K562 (cell line): ENCODE measurements at regions not wholly inside any gene's neighbourhood (a gene's known extent, or its start where the extent isn't known, plus 50 kb on each side); places are given as distances from the start of the nearest gene placed in this dataset.

ENCODE experiments used
- ATAC-seq: fragments of 200-7000 bp; cut with Tn5 transposase; 3 replicates; pipeline ENCODE4 v1.9.1; 2020; ENCODE audit warnings: moderate library complexity
- BruUV-seq: library from RNA; stranded (reverse); fragments of 400-500 nt; replicated peaks from 2 replicates; lab custom pipeline; 2021; lab: Mats Ljungman, UMichigan
- CTCF ChIA-PET: fragments of 300-600 bp; formaldehyde crosslinking; extraction: SDS; loops from one replicate; lab custom pipeline; 2021; ENCODE audit warnings: low intra/inter-chr PET ratio; lab: Yijun Ruan, JAX
- POLR2A ChIA-PET: fragments of 300-600, 350-650 bp; sonication (Branson Sonifier 250); formaldehyde crosslinking; extraction: SDS; loops from one replicate; lab custom pipeline; 2021; ENCODE audit warnings: antibody characterized with exemption, inconsistent platforms; lab: Yijun Ruan, JAX
- DNase-seq, 4 experiments: peaks; one replicate each; pipeline versions ENCODE4 v3.0.0 to v3.0.0-alpha.2; 2011 to 2018; ENCODE audit warnings: low spot score in 3 of 4, mixed read lengths in 3 of 4; ENCODE audit errors: extremely low read depth in 1 of 4
- FAIRE-seq: peaks from 2 replicates; lab custom pipeline; 2011; peaks lifted over from hg19 to GRCh38; lab: Jason Lieb, UNC
- H2AFZ ChIP-seq: 2 replicates; pipeline ENCODE4 v1.6.0; 2011; ENCODE audit warnings: low read depth, low read length, control low read depth, inconsistent platforms
- H3K27ac ChIP-seq: fragments of 200-600 bp; 3 replicates; pipeline ENCODE4 v1.8.0; 2011; ENCODE audit warnings: low read depth, mild to moderate bottlenecking, control low read depth, inconsistent platforms, low read length, moderate library complexity, mixed read lengths; ENCODE audit errors: extremely low read depth
- H3K27me3 ChIP-seq, 2 experiments: fragments of 300-600 bp in 1 of 2; 2 replicates in 1 of 2; 3 replicates in 1 of 2; pipeline versions ENCODE4 v1.6.0 to v1.8.0; 2011; ENCODE audit warnings: inconsistent platforms in 2 of 2, low read length in 2 of 2, mild to moderate bottlenecking in 1 of 2, mixed read lengths in 1 of 2, moderate library complexity in 1 of 2; ENCODE audit not compliant: control insufficient read depth in 2 of 2, insufficient read depth in 2 of 2
- H3K36me3 ChIP-seq: fragments of 300-600 bp; 3 replicates; pipeline ENCODE4 v1.8.0; 2011; ENCODE audit warnings: mild to moderate bottlenecking, low read length, inconsistent platforms; ENCODE audit not compliant: control insufficient read depth, insufficient read depth
- H3K4me1 ChIP-seq, 2 experiments: fragments of 200-600 bp in 1 of 2; replicated peaks in 1 of 2; 2 replicates in 1 of 2; 3 replicates in 1 of 2; pipeline versions ENCODE4 v1.5.1 to v1.8.0; 2011; ENCODE audit warnings: inconsistent platforms in 2 of 2, low read length in 2 of 2, mild to moderate bottlenecking in 1 of 2, mixed read lengths in 1 of 2, moderate library complexity in 1 of 2; ENCODE audit not compliant: control insufficient read depth in 2 of 2, insufficient read depth in 2 of 2
- H3K4me2 ChIP-seq: 2 replicates; pipeline ENCODE4 v1.6.1; 2011; ENCODE audit warnings: low read length, control low read depth, inconsistent platforms, mixed read lengths; ENCODE audit not compliant: insufficient read depth
- H3K4me3 ChIP-seq: fragments of 200-600 bp; sonication (generic), shearing (Covaris generic); 2 replicates; pipeline ENCODE4 v1.5.1; 2016; ENCODE audit warnings: control low read depth, inconsistent platforms
- H3K79me2 ChIP-seq: fragments of 200-600 bp; 3 replicates; pipeline ENCODE4 v1.8.0; 2011; ENCODE audit warnings: low read length, inconsistent platforms; ENCODE audit not compliant: control insufficient read depth, insufficient read depth
- H3K9ac ChIP-seq, 2 experiments: 2 replicates each; pipeline versions ENCODE4 v1.6.0 to v1.6.1; 2011; ENCODE audit warnings: low read depth in 2 of 2, low read length in 2 of 2, control low read depth in 1 of 2, inconsistent platforms in 1 of 2, mild to moderate bottlenecking in 1 of 2, mixed read lengths in 1 of 2; ENCODE audit not compliant: insufficient read depth in 1 of 2
- H3K9me1 ChIP-seq: one replicate; pipeline ENCODE4 v1.6.0; 2011; ENCODE audit warnings: inconsistent platforms, mild to moderate bottlenecking, low read length, moderate library complexity; ENCODE audit not compliant: control insufficient read depth, insufficient read depth
- H3K9me3 ChIP-seq: replicated peaks from 2 replicates; pipeline ENCODE4 v1.5.1; 2011; ENCODE audit warnings: low read depth, low read length, inconsistent platforms; ENCODE audit not compliant: control insufficient read depth, insufficient read depth
- H4K20me1 ChIP-seq: replicated peaks from 2 replicates; pipeline ENCODE4 v1.6.1; 2011; ENCODE audit warnings: low read length, inconsistent platforms, mixed read lengths; ENCODE audit not compliant: control insufficient read depth, insufficient read depth
- BCL6 ChIP-seq: fragments of 250-450 bp; sonication (Bioruptor Pico); IDR thresholded peaks from 2 replicates; pipeline ENCODE4 v1.4.0; 2020
- CCAR2 ChIP-seq: fragments of 200-400 bp; formaldehyde crosslinking; IDR thresholded peaks from 2 replicates; pipeline ENCODE4 v1.6.1; 2017; ENCODE audit warnings: mild to moderate bottlenecking, low read depth, low read length
- MECOM ChIP-seq: fragments of 250-450 bp; sonication (Bioruptor Pico); IDR thresholded peaks from 2 replicates; pipeline ENCODE4 v1.8.0; 2022; ENCODE audit warnings: inconsistent platforms
- NCOA4 ChIP-seq: fragments of 450-650 bp; IDR thresholded peaks from 2 replicates; pipeline ENCODE4 v1.6.1; 2018; ENCODE audit warnings: mild to moderate bottlenecking; ENCODE audit not compliant: partially characterized antibody
- NRF1 ChIP-seq, 2 experiments: fragments of 450-650 bp; IDR thresholded peaks in 1 of 2; conservative IDR thresholded peaks in 1 of 2; 2 replicates each; pipeline ENCODE4 v1.6.1; 2014; ENCODE audit warnings: mild to moderate bottlenecking in 2 of 2
- SMARCC2 ChIP-seq: fragments of 450-650 bp; IDR thresholded peaks from 2 replicates; pipeline ENCODE4 v1.6.1; 2017; ENCODE audit warnings: antibody characterized with exemption, moderate library complexity, mild to moderate bottlenecking, low read depth
- U2AF1 ChIP-seq: fragments of 200-400 bp; formaldehyde crosslinking; optimal IDR thresholded peaks from 2 replicates; pipeline ENCODE3; 2017; ENCODE audit warnings: mild to moderate bottlenecking, low read depth, low read length, moderate library complexity
- ZFX ChIP-seq: sonication (generic); formaldehyde crosslinking; IDR thresholded peaks from 2 replicates; pipeline ENCODE4 v1.8.0; 2022; ENCODE audit warnings: mild to moderate bottlenecking, missing genetic modification reagents, moderate library complexity
- ZNF212 ChIP-seq: fragments of 450-650 bp; formaldehyde crosslinking; IDR thresholded peaks from 2 replicates; pipeline ENCODE4 v1.4.0; 2020; ENCODE audit warnings: mild to moderate bottlenecking
- ZNF717 ChIP-seq: fragments of 250-450 bp; sonication (Bioruptor Pico); IDR thresholded peaks from 2 replicates; pipeline ENCODE4 v1.5.0; 2021
- WGBS: fragments of 100-300 bp; shearing (Covaris generic); methylation state at CpG from one replicate; pipeline ENCODE4 v1.1.6; 2016; ENCODE audit warnings: low coverage, mixed read lengths; ENCODE audit not compliant: insufficient coverage; ENCODE audit errors: missing lambda C conversion rate; 5-methylcytosine and 5-hydroxymethylcytosine counted together
- in situ Hi-C: fragments of 300-500 bp; cut with MboI; formaldehyde crosslinking; loops from 4 replicates; pipeline ENCODE4 v1.15.0; 2018; ENCODE audit warnings: inconsistent platforms, mixed read lengths
- intact Hi-C: fragments of 100-400 bp; cut with micrococcal nuclease; formaldehyde crosslinking; loops from 2 replicates; pipeline ENCODE4 v1.14.2; 2022
- TF ChIP-seq, protein P1 (sequence below): fragments of 450-650 bp; formaldehyde crosslinking; IDR thresholded peaks from 2 replicates; pipeline ENCODE4 v1.4.0; 2020; ENCODE audit warnings: mild to moderate bottlenecking, moderate library complexity
- TF ChIP-seq, protein P2 (sequence below): fragments of 450-650 bp; formaldehyde crosslinking; IDR thresholded peaks from 2 replicates; pipeline ENCODE4 v1.4.0; 2022; ENCODE audit warnings: missing genetic modification characterization
- TF ChIP-seq, protein P3 (sequence below): IDR thresholded peaks from 3 replicates; pipeline ENCODE4 v1.6.1; 2011; ENCODE audit warnings: borderline replicate concordance, mild to moderate bottlenecking; ENCODE audit not compliant: insufficient read length, insufficient read depth

DNA sequence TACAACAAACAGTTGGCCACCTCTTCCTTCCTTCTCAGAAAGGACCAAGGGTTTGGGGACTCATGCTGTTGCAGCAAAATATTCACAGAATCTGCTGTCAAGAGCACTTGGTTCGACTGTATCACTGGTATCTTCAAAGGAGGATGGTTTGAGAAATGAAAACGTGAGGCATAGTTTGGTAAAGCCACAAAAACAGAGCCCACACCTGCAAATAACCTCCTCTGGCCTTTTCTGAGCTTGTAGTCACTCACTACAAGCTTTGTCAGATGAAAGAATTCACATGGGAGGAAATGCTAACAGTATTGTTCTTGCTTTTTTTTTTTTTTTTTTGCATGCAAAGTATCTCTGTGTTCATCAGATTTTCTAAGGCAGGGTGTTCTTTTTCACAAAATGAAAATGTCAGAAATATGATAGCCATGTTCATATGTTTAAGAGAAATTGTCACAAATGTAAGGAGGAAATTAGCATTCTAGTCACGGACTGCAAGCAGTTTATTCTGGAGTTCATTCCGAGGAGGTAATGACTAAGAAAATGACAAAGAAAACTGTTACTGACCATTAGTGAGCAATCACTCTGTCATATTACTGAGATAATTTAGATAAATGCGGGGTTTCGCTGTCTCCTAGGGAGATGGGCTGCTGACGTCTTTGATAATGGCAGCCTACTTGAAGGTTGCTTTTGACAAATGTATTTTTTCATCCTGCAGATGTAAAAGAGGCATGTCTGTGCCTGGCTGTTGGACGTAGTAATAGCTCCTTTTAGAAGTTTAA is 117.8 kb upstream of the MYO3A start:
- FAIRE-seq: no peak
- no peak for ATAC-seq

DNA sequence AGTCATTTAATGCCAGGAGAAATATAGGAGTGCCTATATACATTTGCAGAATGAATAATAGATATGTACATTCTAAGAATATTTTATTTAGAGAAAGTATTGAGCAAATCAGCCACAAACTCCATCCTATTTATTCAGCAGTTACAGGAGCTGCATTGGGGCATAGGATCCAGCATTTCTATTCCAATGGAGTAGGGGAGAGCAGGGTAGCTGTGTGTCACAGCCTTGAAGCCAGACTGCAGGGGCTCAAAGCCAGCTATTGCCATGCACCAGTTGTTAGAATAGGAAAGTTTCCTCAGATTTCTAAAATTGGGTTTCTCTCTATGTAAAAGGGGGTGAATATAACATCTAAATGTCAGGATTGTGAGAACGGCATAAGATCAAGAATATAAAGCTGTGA is 116.8 kb upstream of the MYO3A start:
- Histone ChIP-seq H3K9me1 (no peaks in the 10 kb centered on the region), H3K27me3 (no peaks in the 10 kb centered on the region; a peak in 1 of 5 replicates), H3K4me2 (no peak overlapping the region), H3K4me3 (no peak overlapping the region), H3K9me3 (no peaks in the 10 kb centered on the region), H3K4me1 (no peaks in the 10 kb centered on the region), H3K9ac (no peak overlapping the region), H4K20me1 (no peaks in the 10 kb centered on the region), H2AFZ (no peak overlapping the region), H3K36me3 (no peaks in the 10 kb centered on the region), H3K27ac (no peak overlapping the region), H3K79me2 (no peaks in the 10 kb centered on the region)
- intact Hi-C loops: no loop called here
- in situ Hi-C loops: no loop called here
- ChIA-PET POLR2A (interaction anchor here (0.8 kb wide), 1 partner anchor 13 kb away, joined by 3 read pairs; no protein-coding TSS in a partner anchor), CTCF (no interaction called here)
- DNase-seq: no peak
- no TSS peak for BruUV-seq
- no peak for ATAC-seq
- WGBS: 8% methylated on average over 1 of the region's 1 CpG
- FAIRE-seq: no peak
- TF ChIP-seq ZFX (no peak), ZNF717 (CRISPR knock-in tag) (no peak), BCL6 (CRISPR knock-in tag) (no peak), U2AF1 (no peak), CCAR2 (no peak), ZNF212 (CRISPR knock-in tag) (no peak), NCOA4 (no peak), MECOM (CRISPR knock-in tag) (no peak), NRF1 (conservative IDR thresholded peaks at IDR 0.05 in 1 of 2, IDR thresholded peaks at IDR 0.05 in 1 of 2) (no peak)
- TF ChIP-seq, protein P1, sequence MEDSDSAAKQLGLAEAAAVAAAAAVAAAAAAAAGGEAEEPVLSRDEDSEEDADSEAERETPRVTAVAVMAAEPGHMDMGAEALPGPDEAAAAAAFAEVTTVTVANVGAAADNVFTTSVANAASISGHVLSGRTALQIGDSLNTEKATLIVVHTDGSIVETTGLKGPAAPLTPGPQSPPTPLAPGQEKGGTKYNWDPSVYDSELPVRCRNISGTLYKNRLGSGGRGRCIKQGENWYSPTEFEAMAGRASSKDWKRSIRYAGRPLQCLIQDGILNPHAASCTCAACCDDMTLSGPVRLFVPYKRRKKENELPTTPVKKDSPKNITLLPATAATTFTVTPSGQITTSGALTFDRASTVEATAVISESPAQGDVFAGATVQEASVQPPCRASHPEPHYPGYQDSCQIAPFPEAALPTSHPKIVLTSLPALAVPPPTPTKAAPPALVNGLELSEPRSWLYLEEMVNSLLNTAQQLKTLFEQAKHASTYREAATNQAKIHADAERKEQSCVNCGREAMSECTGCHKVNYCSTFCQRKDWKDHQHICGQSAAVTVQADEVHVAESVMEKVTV (CRISPR knock-in tag): no peak
- TF ChIP-seq, protein P2, sequence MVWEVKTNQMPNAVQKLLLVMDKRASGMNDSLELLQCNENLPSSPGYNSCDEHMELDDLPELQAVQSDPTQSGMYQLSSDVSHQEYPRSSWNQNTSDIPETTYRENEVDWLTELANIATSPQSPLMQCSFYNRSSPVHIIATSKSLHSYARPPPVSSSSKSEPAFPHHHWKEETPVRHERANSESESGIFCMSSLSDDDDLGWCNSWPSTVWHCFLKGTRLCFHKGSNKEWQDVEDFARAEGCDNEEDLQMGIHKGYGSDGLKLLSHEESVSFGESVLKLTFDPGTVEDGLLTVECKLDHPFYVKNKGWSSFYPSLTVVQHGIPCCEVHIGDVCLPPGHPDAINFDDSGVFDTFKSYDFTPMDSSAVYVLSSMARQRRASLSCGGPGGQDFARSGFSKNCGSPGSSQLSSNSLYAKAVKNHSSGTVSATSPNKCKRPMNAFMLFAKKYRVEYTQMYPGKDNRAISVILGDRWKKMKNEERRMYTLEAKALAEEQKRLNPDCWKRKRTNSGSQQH (CRISPR knock-in tag): no peak
- TF ChIP-seq, protein P3, sequence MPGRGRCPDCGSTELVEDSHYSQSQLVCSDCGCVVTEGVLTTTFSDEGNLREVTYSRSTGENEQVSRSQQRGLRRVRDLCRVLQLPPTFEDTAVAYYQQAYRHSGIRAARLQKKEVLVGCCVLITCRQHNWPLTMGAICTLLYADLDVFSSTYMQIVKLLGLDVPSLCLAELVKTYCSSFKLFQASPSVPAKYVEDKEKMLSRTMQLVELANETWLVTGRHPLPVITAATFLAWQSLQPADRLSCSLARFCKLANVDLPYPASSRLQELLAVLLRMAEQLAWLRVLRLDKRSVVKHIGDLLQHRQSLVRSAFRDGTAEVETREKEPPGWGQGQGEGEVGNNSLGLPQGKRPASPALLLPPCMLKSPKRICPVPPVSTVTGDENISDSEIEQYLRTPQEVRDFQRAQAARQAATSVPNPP: no peak

More for the DNA sequence above, 117.8 kb upstream of the MYO3A start:
- in situ Hi-C loops (no loop called here), intact Hi-C loops (no loop called here)
- Histone ChIP-seq H3K9ac (no peak overlapping the region), H3K27me3 (no peaks in the 10 kb centered on the region; a peak in 1 of 5 replicates), H3K4me3 (no peak overlapping the region)
- POLR2A ChIA-PET: no interaction called here
- TF ChIP-seq SMARCC2: no peak
- TF ChIP-seq, all 486 proteins: peak for 0
- H3K9me3 ChIP-seq: no peaks in the 10 kb centered on the region
- 0% methylated on average over 8 of the region's 8 CpGs for WGBS
- H3K9me1 ChIP-seq: no peaks in the 10 kb centered on the region
- no peaks in the 10 kb centered on the region for H3K36me3 ChIP-seq
- H3K79me2 ChIP-seq: no peaks in the 10 kb centered on the region
- no peak overlapping the region for H2AFZ ChIP-seq
- CTCF ChIA-PET: no interaction called here
- no peak for DNase-seq
- H3K27ac ChIP-seq: no peak overlapping the region
- H3K4me2 ChIP-seq: no peak overlapping the region
- no TSS peak for BruUV-seq
- H3K4me1 ChIP-seq: no peaks in the 10 kb centered on the region
- H4K20me1 ChIP-seq: no peaks in the 10 kb centered on the region
